Adrenal gland (tissue), 9 donors: ENCODE measurements at regions not wholly inside any gene's neighbourhood (a gene's known extent, or its start where the extent isn't known, plus 50 kb on each side); places are given as distances from the start of the nearest gene placed in this dataset.

Experiments used
- DNase-seq, 7 donors: peaks; one replicate each; pipeline ENCODE4 v3.0.0-alpha.2; 2019 to 2020
- H3K27ac ChIP-seq, 5 donors: fragments of 200-600 bp; sonication (generic) in 4 of 5; 1 replicate in 3 of 5; 2 replicates in 2 of 5; pipeline versions ENCODE4 v1.5.1 to v1.8.0; 2016 to 2020; ENCODE audit warnings: mild to moderate bottlenecking in 1 of 5
- H3K27me3 ChIP-seq: fragments of 200-600 bp; 2 replicates; pipeline ENCODE4 v1.8.0; 2021
- H3K36me3 ChIP-seq, 2 donors: fragments of 200-600 bp; replicated peaks in 1 of 2; 1 replicate in 1 of 2; 2 replicates in 1 of 2; pipeline versions ENCODE4 v1.5.1 to v1.8.0; 2018 to 2022
- H3K4me1 ChIP-seq, 2 donors: fragments of 200-600 bp; replicated peaks in 1 of 2; 1 replicate in 1 of 2; 2 replicates in 1 of 2; pipeline versions ENCODE4 v1.5.1 to v1.8.0; 2018 to 2021
- H3K4me3 ChIP-seq, 4 donors: fragments of 200-600 bp; sonication (generic) in 3 of 4; one replicate each; pipeline ENCODE4 v1.5.1; 2016 to 2018
- H3K9me3 ChIP-seq, 3 donors: fragments of 200-600 bp; sonication (generic) in 1 of 3; replicated peaks in 1 of 3; 1 replicate in 2 of 3; 2 replicates in 1 of 3; pipeline versions ENCODE4 v1.5.1 to v1.8.0; 2016 to 2021
- CTCF ChIP-seq, 6 experiments: fragments of 450-650 bp in 4 of 6; fragments of 200-600 bp in 2 of 6; sonication (generic) in 1 of 6; IDR thresholded peaks; 1 replicate in 5 of 6; 2 replicates in 1 of 6; pipeline versions ENCODE4 v1.5.1 to v1.8.0; 2016 to 2021; ENCODE audit warnings: antibody characterized with exemption in 6 of 6, mild to moderate bottlenecking in 2 of 6, moderate library complexity in 1 of 6
- POLR2A ChIP-seq, 2 donors: fragments of 450-650 bp; IDR thresholded peaks; one replicate each; pipeline ENCODE4 v1.6.1; 2017; ENCODE audit warnings: antibody characterized with exemption in 2 of 2, mild to moderate bottlenecking in 2 of 2, moderate library complexity in 1 of 2
- WGBS, 4 donors: extraction: QIAGEN DNeasy Blood & Tissue Kit in 2 of 4; methylation state at CpG; one replicate each; pipeline versions ENCODE4 v1.1.5 to v1.1.7; 2013 to 2017; 5-methylcytosine and 5-hydroxymethylcytosine counted together
- intact Hi-C, 2 donors: fragments of 100-400 bp; cut with DNase I; formaldehyde crosslinking; loops; one replicate each; pipeline versions ENCODE4 v1.14.1 to v1.15.0; 2022 to 2023
- donor health status: healthy with polysubstance abuse.
- donor health status: Bipolar disorder and iron deficiency.
- donor health status: DM: yes; HTN: yes; CAD: no.
- donor health status: DM: no; HTN: no; CAD: no.
- donor health status: DM: no; HTN: no; CAD: no.

DNA sequence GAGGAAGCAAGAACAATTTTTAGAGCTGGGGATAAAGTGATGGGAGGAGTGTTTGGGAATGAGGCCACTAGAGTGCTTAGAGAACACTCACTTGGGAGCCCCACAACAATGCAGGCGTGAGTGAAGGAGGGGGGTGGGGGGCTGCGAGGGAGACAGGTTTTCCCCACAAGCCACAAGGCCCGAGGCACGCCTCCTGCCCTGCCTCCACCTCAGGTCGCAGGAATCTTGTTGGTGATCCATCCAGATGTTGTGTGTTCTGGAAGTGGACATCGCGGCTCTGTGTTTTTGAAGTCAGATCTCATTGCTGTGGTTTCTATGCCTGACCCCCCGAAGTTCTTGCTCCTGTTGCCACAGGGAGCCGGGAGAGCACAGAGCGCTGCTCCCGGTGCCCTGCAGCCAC, 178.0 kb upstream of the BMPER start:
- Histone ChIP-seq H3K4me3 (no peak overlapping the region), H3K4me1 (no peaks in the 10 kb centered on the region), H3K27ac (peak overlapping the region in 1 of 5 donors; percentile 29), H3K36me3 (no peaks in the 10 kb centered on the region), H3K27me3 (no peaks in the 10 kb centered on the region), H3K9me3 (no peaks in the 10 kb centered on the region)
- TF ChIP-seq POLR2A (IDR thresholded peaks at IDR 0.05), result no peak
- TF ChIP-seq CTCF (IDR thresholded peaks at IDR 0.05), result no peak
- DNase-seq, result no peak
- 85 to 92% (median 88%) methylated on average over 11 of the region's 11 CpGs for WGBS, 4 donors
- intact Hi-C loops, result no loop called here

- no peak overlapping the region for H3K27ac ChIP-seq
- H3K36me3 ChIP-seq, result no peaks in the 10 kb centered on the region
- H3K4me3 ChIP-seq, result no peak overlapping the region
- intact Hi-C loops, result no loop called here
- H3K4me1 ChIP-seq, result no peaks in the 10 kb centered on the region
- 83 to 94% (median 91%) methylated on average over 16 of the region's 16 CpGs for WGBS, 4 donors
- no peak for TF ChIP-seq POLR2A (IDR thresholded peaks at IDR 0.05)
- no peak for TF ChIP-seq CTCF (IDR thresholded peaks at IDR 0.05)
- no peaks in the 10 kb centered on the region for H3K9me3 ChIP-seq
- no peaks in the 10 kb centered on the region for H3K27me3 ChIP-seq
- DNase-seq, result no peak
Measured at GRCh38 chr7:33728873-33729551, 176.3 kb upstream of the BMPER start.

DNA sequence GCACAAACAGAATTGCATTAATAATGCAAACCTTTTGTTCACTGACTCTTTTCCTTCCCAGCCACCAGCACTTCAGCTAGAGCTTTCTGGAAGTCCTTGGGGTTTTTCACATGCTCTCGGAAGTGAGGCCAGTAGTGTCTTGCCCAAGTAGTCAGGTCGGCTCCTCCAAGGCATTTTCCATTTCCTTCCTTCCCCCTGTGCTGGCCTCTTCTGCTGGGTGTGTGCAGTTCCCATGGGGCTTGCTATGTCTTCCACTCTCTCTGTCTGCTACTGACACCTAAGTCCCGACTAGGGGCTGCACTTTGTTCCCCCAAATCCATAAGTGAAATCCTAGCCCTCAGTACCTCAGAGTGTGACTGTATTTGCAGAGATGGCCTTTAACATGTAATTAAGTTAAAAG, 175.6 kb upstream of the BMPER start:
- H3K27ac ChIP-seq, result no peak overlapping the region
- 69 to 81% (median 76%) methylated on average over 3 of the region's 3 CpGs for WGBS, 4 donors
- no peaks in the 10 kb centered on the region for H3K9me3 ChIP-seq
- H3K27me3 ChIP-seq, result no peaks in the 10 kb centered on the region
- intact Hi-C loops, result no loop called here
- no peaks in the 10 kb centered on the region for H3K36me3 ChIP-seq
- H3K4me3 ChIP-seq, result no peak overlapping the region
- TF ChIP-seq POLR2A (IDR thresholded peaks at IDR 0.05) (no peak), CTCF (IDR thresholded peaks at IDR 0.05) (no peak)
- DNase-seq, result no peak
- H3K4me1 ChIP-seq, result no peaks in the 10 kb centered on the region

DNA sequence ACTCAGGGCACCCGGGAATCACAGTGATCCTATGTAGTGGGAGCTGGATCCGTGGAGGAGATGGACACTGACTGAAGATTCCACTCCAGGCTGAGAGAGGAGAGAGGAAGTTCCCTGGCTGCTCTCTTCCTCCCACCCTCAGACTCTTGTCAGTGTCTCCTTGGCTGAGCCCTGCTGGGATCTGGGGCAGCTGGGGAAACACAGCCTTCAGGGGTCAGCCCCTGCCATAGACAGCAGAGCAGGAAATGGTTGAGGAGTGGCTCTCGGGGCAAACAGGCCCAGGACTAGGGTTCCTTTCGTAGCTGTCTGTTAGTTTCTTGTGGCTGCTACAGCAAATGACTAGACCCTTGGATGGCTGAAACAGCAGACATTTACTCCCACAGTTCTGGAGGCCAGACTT, 174.4 kb upstream of the BMPER start:
- WGBS, 4 donors, result 71 to 85% (median 75%) methylated on average over 4 of the region's 4 CpGs

More for the DNA sequence above, 174.4 kb upstream of the BMPER start:
- Histone ChIP-seq H3K36me3 (no peaks in the 10 kb centered on the region), H3K4me1 (no peaks in the 10 kb centered on the region), H3K27ac (no peak overlapping the region), H3K4me3 (no peak overlapping the region), H3K9me3 (no peaks in the 10 kb centered on the region), H3K27me3 (no peaks in the 10 kb centered on the region)
- no peak for DNase-seq
- TF ChIP-seq CTCF (IDR thresholded peaks at IDR 0.05) (no peak), POLR2A (IDR thresholded peaks at IDR 0.05) (no peak)
- intact Hi-C loops, result no loop called here
